Midbrain (tissue), 1 donor: ENCODE measurements at regions not wholly inside any gene's neighbourhood (a gene's known extent, or its start where the extent isn't known, plus 50 kb on each side); places are given as distances from the start of the nearest gene placed in this dataset.
"Not testable (repeated sequence)": the region's sequence is repeated elsewhere in the genome, so short reads cannot be mapped to it uniquely, and the experiment has no call there.

Source experiments
- DNase-seq: peaks from one replicate; lab custom pipeline; 2025; lab: John Stamatoyannopoulos, UW

DNA sequence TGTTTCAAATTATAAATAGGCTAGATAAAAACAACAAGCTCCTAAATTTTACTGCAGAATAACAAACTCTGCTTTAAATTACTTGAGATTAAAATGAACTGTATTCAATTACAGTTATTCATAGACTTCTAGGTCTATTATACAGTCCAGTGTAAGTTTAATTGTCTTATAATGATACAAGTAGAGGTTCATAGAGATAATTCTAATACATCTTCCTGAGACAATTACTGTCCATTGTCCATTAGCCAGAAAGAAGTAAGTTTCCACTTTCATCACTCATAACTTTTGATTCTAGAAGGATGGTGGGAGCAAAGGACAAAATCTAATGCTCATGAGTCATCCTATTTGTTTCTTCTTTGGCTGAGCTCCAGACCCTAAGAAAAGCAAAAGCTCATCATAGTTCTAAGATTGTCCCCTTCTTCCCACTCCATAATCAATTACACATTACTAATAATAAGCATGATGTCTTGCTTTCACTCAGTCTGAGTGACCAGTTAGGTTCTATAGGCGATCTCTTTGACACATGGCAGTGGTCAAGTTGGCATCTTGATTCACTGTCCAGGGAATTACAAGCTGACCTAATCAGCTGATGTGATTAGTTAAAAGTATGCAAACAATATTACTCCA, 502.5 kb upstream of the IZUMO3 start:
- no peak for DNase-seq

GRCh38 chr9:25045469-25045868, 499.8 kb upstream of the IZUMO3 start:
- DNase-seq, result not testable (repeated sequence)

DNA sequence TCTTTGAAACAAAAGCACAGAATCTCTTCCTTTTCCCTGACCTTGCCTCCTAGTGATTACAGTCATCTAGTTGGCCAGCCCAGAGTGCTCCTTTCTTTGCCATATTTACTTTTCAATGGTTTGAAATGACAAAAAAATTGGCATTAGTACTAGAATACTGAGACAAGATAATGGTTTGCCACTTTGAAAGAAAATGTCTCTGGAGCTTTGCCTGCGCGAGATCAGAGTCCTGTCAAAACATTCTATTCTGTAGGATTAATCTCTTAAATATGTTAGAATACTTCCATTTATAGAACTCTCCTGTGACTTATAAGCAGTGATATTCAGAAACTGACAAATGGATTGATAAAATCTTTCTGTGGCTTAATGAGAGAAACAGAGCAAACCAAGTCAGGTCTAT, 484.0 kb upstream of the IZUMO3 start:
- no peak for DNase-seq

GRCh38 chr9:25025686-25026085, 480.0 kb upstream of the IZUMO3 start:
- no peak for DNase-seq

- no peak for DNase-seq
Observed at GRCh38 chr9:25025156-25025555, 479.5 kb upstream of the IZUMO3 start.

DNA sequence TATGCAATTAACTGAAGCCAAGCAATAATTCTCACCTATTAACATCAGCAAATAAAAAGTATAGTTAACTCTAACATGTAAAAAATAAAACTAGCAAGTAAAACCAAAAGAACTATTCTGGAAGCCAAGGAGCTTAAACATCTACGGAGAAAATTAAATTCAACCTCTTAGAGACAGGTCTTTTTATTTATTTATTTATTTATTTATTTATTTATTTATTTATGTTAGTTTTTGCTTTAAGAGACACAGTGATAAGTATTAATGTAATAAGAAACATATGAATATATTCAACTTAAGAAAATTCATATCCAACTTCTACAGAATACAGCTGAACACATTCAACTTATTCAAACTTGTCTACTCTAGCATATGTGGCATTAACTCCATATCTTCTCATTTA, 472.1 kb upstream of the IZUMO3 start:
- no peak for DNase-seq

DNA sequence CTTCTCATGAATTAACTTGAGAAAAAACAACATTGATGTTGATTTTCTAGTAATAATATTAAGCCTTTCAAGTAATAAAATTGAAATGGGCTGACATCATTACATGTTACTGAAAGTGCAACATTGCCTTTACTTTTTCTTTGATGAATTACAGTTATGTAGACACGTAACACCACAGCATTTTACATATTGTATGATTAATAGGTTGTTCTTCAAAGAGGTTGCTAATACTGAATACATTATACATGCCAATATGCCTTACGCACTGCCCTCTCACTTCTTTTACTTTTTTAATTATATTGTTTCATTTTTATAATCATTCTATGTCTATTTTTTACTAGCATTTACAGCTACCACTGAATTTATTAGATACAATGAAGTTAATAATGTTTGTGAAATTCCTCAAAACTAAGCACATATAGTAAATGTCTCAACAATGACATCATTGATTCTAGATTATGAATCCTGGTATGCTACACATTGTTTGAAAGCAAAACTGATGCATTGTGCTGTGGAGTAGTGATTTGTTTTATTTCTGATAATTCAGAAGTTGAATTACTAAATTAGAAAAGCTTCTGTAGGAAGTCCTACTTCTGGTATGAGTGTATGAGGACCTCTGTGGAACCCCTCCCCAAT, 464.4 kb upstream of the IZUMO3 start:
- no peak for DNase-seq

DNA sequence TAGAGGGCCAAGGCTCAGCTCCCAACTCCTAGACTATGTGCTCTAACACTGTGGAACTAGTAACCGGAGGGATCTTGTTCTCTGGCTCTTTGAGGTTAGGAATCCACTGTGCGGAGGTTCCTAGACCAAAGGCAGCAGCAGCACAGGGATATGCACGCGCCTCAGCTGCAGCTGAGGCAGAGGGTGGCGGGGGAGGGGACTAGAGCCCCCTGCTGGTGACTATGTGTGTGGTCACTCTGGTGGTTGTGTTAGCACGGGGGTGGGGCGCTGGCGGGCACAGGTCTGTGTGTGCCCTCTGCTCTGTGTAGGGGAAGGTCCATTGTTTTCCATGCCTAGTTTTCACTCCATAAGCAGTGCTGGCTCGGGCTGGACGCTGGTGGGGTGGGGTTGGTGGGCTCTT, 458.0 kb upstream of the IZUMO3 start:
- no peak for DNase-seq

DNA sequence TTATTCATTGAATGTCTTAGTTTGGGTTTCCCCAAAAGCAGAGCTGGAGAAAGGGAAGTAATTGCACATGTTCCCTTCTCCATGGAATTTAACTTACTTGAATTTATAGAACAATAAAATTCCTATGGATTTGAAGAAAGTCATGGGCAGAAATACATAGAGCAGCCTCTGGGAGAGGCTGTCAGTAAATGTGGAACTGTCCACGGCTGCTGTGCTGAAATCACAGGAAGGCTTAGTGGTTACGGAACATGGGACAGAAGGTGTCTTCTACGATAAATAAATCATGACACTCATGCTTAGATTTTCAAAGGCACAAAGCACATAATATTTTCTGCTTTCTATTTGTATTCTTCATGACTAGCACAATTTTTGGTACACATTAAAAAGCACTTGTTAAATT, 440.6 kb upstream of the IZUMO3 start:
- no peak for DNase-seq

GRCh38 chr9:24970780-24971179, 425.1 kb upstream of the IZUMO3 start:
- not testable (repeated sequence) for DNase-seq

- DNase-seq, result no peak
Observed at GRCh38 chr9:24961762-24962161, 416.1 kb upstream of the IZUMO3 start.

DNA sequence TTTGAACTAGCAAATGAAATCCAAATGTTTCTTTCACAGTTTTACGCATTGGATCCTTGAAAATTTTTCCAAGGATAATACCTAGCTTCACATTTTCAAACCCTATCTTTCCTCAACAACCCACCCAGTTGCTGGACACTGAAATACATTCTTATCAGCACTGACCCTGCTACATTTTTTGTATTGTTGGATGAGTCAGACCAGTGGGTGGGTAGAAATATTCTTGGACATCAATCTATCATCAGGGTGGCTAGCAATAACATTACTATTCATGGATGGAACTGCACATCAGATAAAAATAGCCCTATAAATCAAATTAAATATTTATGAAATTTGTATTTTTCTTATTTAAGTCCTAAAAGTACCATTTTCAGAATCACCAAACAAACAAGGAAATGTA, 407.4 kb upstream of the IZUMO3 start:
- DNase-seq, result no peak

GRCh38 chr9:24939109-24939850, 393.6 kb upstream of the IZUMO3 start:
- DNase-seq, result no peak

- no peak for DNase-seq
Observed at GRCh38 chr9:24936117-24936516, 390.4 kb upstream of the IZUMO3 start.

- DNase-seq, result no peak
Observed at GRCh38 chr9:24932785-24933184, 387.1 kb upstream of the IZUMO3 start.

GRCh38 chr9:24931894-24932293, 386.2 kb upstream of the IZUMO3 start:
- no peak for DNase-seq

- no peak for DNase-seq
Observed at GRCh38 chr9:24912767-24913166, 367.1 kb upstream of the IZUMO3 start.

GRCh38 chr9:24901319-24901718, 355.6 kb upstream of the IZUMO3 start:
- DNase-seq, result no peak

- no peak for DNase-seq
Observed at GRCh38 chr9:24900179-24900578, 354.5 kb upstream of the IZUMO3 start.

DNA sequence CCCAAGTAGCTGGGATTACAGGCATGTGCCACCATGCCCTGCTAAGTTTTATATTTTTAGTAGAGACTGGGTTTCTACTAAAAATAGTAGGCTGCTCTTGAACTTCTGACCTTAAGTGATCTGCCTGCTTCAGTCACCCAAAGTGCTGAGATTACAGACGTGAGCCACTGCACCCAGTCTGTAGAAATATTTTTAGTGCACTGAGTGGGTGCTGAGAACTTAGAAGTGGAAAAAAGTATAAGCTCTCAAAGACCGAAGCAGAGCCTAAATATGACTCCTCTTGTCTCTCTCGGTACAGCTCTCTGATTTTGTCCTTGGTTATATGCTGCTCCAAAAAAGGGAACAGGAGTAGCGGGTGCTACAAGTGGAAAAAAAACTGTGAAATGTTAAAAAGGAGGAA, 353.8 kb upstream of the IZUMO3 start:
- DNase-seq, result no peak

DNA sequence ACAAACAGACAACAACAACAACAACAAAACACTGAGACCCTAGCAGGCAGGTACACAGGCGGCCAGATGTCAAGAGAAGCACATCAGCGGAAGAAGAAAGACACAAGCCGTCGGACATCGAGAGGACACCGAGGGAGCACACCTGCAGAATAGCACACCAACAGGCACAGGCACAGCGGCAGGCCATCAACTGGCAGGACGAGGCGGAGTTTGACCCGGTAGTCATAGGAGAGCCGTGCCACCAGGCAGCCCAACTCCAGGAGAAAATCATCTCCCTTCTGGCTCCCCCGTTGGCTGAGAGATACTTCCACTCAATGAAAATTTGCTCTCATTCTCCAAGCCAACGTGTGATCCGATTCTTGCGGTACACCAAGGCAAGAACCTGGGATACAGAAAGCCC, 352.1 kb upstream of the IZUMO3 start:
- DNase-seq, result no peak

DNA sequence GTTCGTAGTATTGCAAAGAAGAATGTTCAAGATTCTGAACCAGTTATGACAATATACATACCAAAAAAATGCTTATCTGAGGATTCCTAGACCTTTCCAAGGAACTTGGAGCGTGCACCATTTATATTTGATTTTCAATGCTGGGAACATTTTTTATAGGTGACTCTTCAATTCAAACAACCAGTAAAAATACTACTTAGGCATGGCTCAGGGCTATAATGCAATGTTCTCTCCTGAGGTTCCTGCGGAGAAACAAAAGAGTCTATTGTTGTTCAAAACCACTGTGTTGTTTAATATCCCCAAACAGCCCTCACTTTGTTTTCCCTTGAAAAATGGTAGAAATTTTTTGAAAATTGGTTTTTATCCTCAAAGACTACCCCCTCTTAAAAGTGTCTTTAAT, 335.7 kb upstream of the IZUMO3 start:
- DNase-seq, result no peak

DNA sequence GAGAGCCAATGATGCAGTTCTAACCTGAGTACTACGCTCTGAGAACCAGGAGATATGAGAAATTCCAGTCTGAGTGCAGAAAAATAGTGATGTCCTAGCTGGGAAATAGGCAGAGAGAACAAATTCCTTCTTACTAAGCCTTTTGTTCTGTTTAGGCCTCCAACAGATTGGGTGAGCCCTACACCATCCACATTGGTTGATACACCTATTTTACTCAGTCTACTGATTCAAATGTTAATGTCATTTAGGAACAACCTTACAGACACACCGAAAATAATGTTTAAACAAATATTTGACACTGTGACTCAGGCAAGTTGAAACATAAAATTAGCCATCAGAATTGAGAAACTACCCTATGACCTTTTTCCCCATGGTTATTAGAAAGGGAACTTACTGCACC, 333.9 kb upstream of the IZUMO3 start:
- DNase-seq, result no peak
